GM19324 (cell line): ENCODE measurements at regions not wholly inside any gene's neighbourhood (a gene's known extent, or its start where the extent isn't known, plus 50 kb on each side); places are given as distances from the start of the nearest gene placed in this dataset.
A peak's percentile ranks its signal among the peaks of the same experiment; 100 is the strongest.
"Not testable (repeated sequence)": the region's sequence is repeated elsewhere in the genome, so short reads cannot be mapped to it uniquely, and the experiment has no call there.

Experiments used
- ATAC-seq: cut with Tn5 transposase; IDR thresholded peaks from one replicate; pipeline ENCODE4 v1.9.1; 2021; ENCODE audit warnings: mild to moderate bottlenecking, moderate library complexity; ENCODE audit not compliant: unreplicated experiment, low FRiP score

DNA sequence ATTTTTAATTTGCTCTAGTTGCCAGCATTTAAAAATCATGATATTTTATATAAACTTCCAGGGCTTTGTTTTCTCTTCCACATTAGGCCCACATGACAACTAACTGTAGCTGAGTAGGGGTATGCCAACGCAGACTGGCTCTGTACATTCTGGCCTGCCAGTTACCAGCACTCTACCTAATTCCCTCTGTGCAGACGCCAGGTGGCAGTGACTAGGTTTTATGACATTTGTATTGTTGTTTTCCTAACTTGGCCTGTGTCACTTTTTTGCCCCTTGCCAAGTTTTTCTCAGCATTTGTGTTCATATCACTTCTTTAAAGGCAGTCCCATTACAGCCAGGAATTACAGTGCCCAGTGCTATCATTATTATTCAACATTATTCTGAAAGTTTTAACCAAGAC, 347.5 kb downstream of the NKX6-1 start:
- ATAC-seq = no peak

- ATAC-seq = no peak
Measured at GRCh38 chr4:84150177-84150576, 348.9 kb downstream of the NKX6-1 start.

- no peak for ATAC-seq
Measured at GRCh38 chr4:84147831-84148230, 351.3 kb downstream of the NKX6-1 start.

GRCh38 chr4:84146300-84146959, 352.7 kb downstream of the NKX6-1 start:
- peak; percentile 77 for ATAC-seq

DNA sequence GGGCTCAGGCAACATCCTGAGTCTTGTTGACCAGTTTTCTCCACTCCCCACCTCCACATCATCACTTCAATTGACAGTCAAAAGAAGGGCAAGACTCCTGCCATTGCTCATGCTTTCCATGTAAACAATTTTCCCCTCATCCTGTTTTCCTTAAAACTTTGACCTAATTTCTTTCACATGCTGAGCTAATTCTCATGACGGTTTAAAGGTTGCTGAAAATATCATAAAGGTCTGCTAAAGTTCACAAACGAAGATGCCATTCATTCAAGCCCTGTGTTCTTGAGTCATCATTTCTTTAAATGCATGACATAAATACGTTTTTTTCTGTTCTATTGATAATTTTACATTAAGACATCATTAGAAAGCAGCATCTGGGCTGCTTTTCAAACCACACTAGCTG, 353.9 kb downstream of the NKX6-1 start:
- no peak for ATAC-seq

GRCh38 chr4:84126911-84127310, 372.2 kb downstream of the NKX6-1 start:
- ATAC-seq = not testable (repeated sequence)

- no peak for ATAC-seq
Measured at GRCh38 chr4:84126061-84126787, 372.9 kb downstream of the NKX6-1 start.

DNA sequence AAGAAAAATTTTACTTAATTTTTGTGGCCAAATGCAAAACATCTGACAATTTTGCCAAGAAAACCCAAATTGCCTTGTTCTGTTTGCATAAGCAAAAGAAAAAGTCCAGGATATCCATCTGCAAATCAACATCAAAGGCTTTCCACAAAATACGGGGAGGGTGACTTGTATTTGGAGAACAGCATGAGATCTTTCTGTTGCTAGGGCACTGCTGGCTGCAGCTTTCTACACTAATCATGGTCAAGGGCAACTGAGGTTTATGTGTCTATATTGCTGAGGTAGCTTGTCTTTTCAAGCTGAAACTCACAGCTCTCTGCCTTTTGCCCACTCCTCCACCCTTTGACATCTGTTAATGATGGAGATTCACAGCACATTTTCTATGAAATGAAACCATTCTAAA, 389.1 kb downstream of the NKX6-1 start:
- no peak for ATAC-seq

GRCh38 chr4:84101653-84102625, 397.2 kb downstream of the NKX6-1 start:
- ATAC-seq = peak; percentile 67

GRCh38 chr4:84100071-84100470, 399.0 kb downstream of the NKX6-1 start:
- ATAC-seq = no peak

GRCh38 chr4:84099599-84099998, 399.5 kb downstream of the NKX6-1 start:
- ATAC-seq = no peak

- no peak for ATAC-seq
Measured at GRCh38 chr4:84091266-84091665, 407.8 kb downstream of the NKX6-1 start.

GRCh38 chr4:84089652-84090437, 409.2 kb downstream of the NKX6-1 start:
- no peak for ATAC-seq

GRCh38 chr4:84085986-84086385, 413.1 kb downstream of the NKX6-1 start:
- ATAC-seq = no peak

DNA sequence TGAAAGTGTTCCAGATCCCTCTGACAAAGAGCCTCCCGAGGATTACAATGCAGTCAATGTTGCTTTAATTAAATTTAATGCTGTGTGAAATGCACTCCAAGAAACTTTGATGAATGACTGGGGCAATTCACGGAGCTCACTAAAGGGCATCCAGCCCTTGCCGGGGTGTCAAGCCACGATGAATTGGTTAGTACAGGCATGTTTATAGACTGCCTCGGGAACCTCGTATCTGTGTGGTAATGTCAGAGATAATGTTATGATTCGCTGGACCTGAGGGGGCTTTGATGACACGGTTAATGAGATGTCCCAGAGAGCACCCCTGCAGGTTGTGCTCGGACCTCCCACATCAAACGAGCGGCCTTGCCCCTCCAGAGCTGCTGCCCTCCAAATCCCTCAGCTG, 428.8 kb downstream of the NKX6-1 start:
- ATAC-seq = no peak

DNA sequence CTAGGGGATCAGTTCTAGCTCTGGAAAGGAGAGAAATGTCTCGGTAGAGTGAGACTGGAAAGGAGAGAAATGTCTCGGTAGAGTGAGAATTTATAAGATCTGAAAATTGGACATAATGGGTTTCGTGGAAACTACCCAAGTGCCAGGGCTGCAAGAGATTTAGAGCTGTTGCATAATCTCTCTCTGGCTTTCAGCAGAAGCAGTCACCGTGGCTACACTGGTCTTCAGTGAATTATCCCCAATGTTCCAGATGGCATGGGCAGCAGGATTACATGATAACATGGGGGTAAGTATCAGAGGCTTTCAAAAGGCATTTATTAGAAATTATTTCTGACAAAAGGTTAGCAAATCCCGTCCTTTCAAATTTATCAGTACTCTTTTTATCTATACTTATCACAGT, 435.5 kb downstream of the NKX6-1 start:
- ATAC-seq = no peak

DNA sequence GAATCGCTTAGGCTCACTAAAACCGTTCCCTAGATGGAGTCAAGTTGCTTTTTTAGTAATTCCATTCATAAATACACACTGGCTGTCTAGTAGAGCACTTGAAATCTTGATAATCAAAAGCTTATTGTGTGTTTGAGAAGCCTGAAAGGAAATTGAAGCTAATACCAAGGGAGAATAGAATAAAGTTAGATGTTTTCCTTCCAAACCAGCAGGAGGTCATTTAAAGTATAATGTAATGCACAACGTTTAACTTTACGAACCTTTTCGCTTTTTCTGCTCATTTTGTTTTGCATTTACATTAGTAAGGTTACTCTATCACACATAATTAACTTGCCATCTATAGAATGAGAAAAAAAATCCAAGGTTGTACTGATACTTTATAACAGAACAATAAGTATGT, 440.9 kb downstream of the NKX6-1 start:
- no peak for ATAC-seq

GRCh38 chr4:84051639-84052038, 447.5 kb downstream of the NKX6-1 start:
- no peak for ATAC-seq

- ATAC-seq = no peak
Measured at GRCh38 chr4:84051089-84051488, 448.0 kb downstream of the NKX6-1 start.

DNA sequence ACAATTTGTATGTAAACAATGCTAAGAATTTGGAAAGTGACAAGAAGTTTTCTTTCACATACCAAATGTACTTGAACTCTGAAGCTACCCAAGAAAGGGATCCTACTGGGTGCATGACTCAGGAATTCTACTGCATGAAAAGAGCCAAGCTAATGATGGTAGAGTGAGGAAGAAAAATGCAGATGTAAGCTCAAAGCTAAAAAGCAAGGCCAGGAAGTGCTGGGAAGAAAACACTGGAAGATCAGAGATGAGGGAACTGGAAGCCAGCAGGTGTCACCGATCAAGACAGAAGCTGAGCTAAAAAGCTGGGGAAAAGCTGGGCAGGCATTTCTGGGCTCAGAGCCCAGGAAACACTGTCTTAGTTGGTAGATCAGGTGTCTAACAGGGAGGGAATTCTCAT, 449.1 kb downstream of the NKX6-1 start:
- ATAC-seq = no peak
